ENCODE measurements at regions not wholly inside any gene's neighbourhood (a gene's known extent, or its start where the extent isn't known, plus 50 kb on each side); places are given as distances from the start of the nearest gene placed in this dataset.

- Histone ChIP-seq H3K36me3 (no peaks in the 10 kb centered on the region), H3K9me3 (no peaks in the 10 kb centered on the region), H3K4me3 (no peak overlapping the region), H3K27ac (no peak overlapping the region), H3K4me1 (no peaks in the 10 kb centered on the region), H3K27me3 (no peaks in the 10 kb centered on the region)
- ATAC-seq (no peak), DNase-seq (no peak)
- intact Hi-C loops (cut with DNase I) = no loop called here
- no peak for TF ChIP-seq CTCF (IDR thresholded peaks at IDR 0.05)
These were observed 1596.2 kb downstream of the MRPL39 start for GRCh38 chr21:24011087-24011486.

GRCh38 chr21:24007592-24007991 lies 1599.7 kb downstream of the MRPL39 start:
- H3K4me3 ChIP-seq = no peak overlapping the region
- DNase-seq = no peak
- no peak for TF ChIP-seq CTCF (IDR thresholded peaks at IDR 0.05)
- H3K9me3 ChIP-seq = no peaks in the 10 kb centered on the region
- no peaks in the 10 kb centered on the region for H3K27me3 ChIP-seq
- H3K27ac ChIP-seq = no peak overlapping the region
- no peaks in the 10 kb centered on the region for H3K36me3 ChIP-seq
- intact Hi-C loops (cut with DNase I) = no loop called here
- no peaks in the 10 kb centered on the region for H3K4me1 ChIP-seq
- ATAC-seq = no peak

GRCh38 chr21:23986987-23987386 lies 1620.3 kb downstream of the MRPL39 start:
- no peak for TF ChIP-seq CTCF (IDR thresholded peaks at IDR 0.05)
- ATAC-seq (no peak), DNase-seq (no peak)
- Histone ChIP-seq H3K9me3 (no peaks in the 10 kb centered on the region), H3K4me3 (no peak overlapping the region), H3K27me3 (no peaks in the 10 kb centered on the region), H3K27ac (no peak overlapping the region), H3K4me1 (no peaks in the 10 kb centered on the region), H3K36me3 (no peaks in the 10 kb centered on the region)
- intact Hi-C loops (cut with DNase I) = no loop called here

DNA sequence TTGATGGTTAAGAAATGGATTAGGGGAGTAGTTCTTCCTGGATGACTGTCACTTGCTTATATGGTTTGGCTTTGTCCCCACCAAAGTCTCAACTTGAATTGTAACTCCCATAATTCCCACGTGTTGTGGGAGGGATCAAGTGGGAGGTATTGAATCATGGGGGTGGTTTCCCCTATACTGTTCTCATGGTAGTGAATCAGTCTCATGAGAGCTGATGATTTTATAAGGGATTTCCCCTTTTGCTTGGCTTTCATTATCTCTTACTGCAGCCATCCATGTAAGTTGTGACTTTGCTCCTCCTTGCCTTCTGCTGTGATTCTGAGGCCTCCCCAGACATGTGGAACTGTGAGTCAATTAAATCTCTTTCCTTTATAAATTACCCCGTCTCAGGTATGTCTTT lies 1621.1 kb downstream of the MRPL39 start:
- Histone ChIP-seq H3K4me3 (no peak overlapping the region), H3K4me1 (no peaks in the 10 kb centered on the region), H3K36me3 (no peaks in the 10 kb centered on the region), H3K27ac (no peak overlapping the region), H3K9me3 (no peaks in the 10 kb centered on the region), H3K27me3 (no peaks in the 10 kb centered on the region)
- DNase-seq (no peak), ATAC-seq (no peak)
- intact Hi-C loops (cut with DNase I) = no loop called here
- TF ChIP-seq CTCF (IDR thresholded peaks at IDR 0.05) = no peak

GRCh38 chr21:23982546-23982945 lies 1624.7 kb downstream of the MRPL39 start:
- Histone ChIP-seq H3K4me1 (no peaks in the 10 kb centered on the region), H3K4me3 (no peak overlapping the region), H3K36me3 (no peaks in the 10 kb centered on the region), H3K27me3 (no peaks in the 10 kb centered on the region), H3K27ac (no peak overlapping the region), H3K9me3 (no peaks in the 10 kb centered on the region)
- DNase-seq (no peak), ATAC-seq (no peak)
- intact Hi-C loops (cut with DNase I) = no loop called here
- TF ChIP-seq CTCF (IDR thresholded peaks at IDR 0.05) = no peak

DNA sequence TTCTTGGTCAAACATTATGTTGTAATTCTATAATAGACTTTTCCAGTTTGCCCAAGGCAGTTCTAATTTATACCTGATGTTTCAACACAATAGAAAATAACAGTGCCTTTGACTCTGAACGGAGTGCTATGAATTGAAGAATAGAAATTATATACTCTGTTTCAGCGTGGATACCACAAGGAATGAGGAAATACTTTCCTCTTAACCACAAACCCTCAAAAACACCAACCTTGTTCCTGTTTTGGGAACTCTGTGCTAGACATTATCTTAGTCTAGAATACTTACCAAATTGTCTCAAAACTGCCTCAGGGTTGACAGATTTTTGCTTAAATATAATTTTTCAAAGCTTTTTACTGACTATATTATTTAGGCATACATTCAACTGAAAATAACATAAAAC lies 1629.3 kb downstream of the MRPL39 start:
- intact Hi-C loops (cut with DNase I) = no loop called here
- no peaks in the 10 kb centered on the region for H3K4me1 ChIP-seq
- TF ChIP-seq CTCF (IDR thresholded peaks at IDR 0.05) = no peak
- no peaks in the 10 kb centered on the region for H3K27me3 ChIP-seq
- ATAC-seq (peak; percentile 67), DNase-seq (no peak)
- H3K27ac ChIP-seq = no peak overlapping the region
- no peaks in the 10 kb centered on the region for H3K9me3 ChIP-seq
- H3K4me3 ChIP-seq = no peak overlapping the region
- no peaks in the 10 kb centered on the region for H3K36me3 ChIP-seq
